ENCODE measurements at regions not wholly inside any gene's neighbourhood (a gene's known extent, or its start where the extent isn't known, plus 50 kb on each side); places are given as distances from the start of the nearest gene placed in this dataset.

DNA sequence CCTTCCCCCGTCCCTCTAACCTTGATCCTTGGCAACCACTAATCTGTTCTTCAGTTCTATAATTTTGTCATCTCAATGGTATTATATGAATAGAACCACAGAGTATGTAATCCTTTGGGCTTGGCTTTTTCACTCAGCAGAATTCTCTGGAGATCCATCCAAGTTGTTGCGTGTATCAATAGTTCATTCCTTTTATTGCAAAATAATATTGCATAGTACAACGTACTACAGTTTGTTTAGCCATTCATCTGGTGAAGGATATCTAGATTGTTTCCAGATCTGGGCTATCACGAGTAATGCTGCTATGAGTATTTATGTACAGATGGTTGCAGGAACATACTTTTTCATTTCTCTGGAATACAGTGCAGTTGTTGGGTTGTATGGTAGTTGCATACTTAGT, 76.2 kb downstream of the PLXNA1 start:
- Histone ChIP-seq H3K9me3 (replicated peaks in 1 of 2; ENCODE audit: control insufficient read depth in 1 of 2, insufficient read depth in 1 of 2, low read length in 2 of 2) (peaks cover 13% of the 10 kb centered on the region in 2 donors), H3K27ac (ENCODE audit: low read depth in 1 of 2, low read length in 2 of 2) (no peak overlapping the region), H3K9ac (ENCODE audit: insufficient read depth, low read length, poor library complexity, severe bottlenecking) (no peak overlapping the region), H3K79me2 (ENCODE audit: insufficient read depth, low read length) (no peaks in the 10 kb centered on the region), H3K4me1 (ENCODE audit: control insufficient read depth in 1 of 2, insufficient read depth in 2 of 2, low read length in 2 of 2) (no peaks in the 10 kb centered on the region), H2AFZ (ENCODE audit: insufficient read depth, low read depth, low read length, poor library complexity, severe bottlenecking) (no peak overlapping the region), H3K4me3 (replicated peaks in 1 of 3; ENCODE audit: low read depth in 2 of 3, low read length in 3 of 3) (no peak overlapping the region), H4K20me1 (ENCODE audit: insufficient read depth, low read length) (no peaks in the 10 kb centered on the region), H3K4me2 (replicated peaks; ENCODE audit: extremely low read depth, low read length, poor library complexity, severe bottlenecking) (no peak overlapping the region), H3K27me3 (ENCODE audit: control insufficient read depth in 2 of 2, insufficient read depth in 2 of 2, low read length in 2 of 2) (peaks cover 0 to 5% of the 10 kb centered on the region in 2 donors), H3K36me3 (replicated peaks in 1 of 2; ENCODE audit: control insufficient read depth in 1 of 2, insufficient read depth in 2 of 2, low read length in 2 of 2) (no peaks in the 10 kb centered on the region)
- no peak overlapping the region for H3K27ac Mint-ChIP-seq
- H3K27me3 Mint-ChIP-seq (ENCODE audit: low read depth in 3 of 3) = peaks cover 6 to 15% (median 12%) of the 10 kb centered on the region in 3 donors
- TF ChIP-seq, protein P1, sequence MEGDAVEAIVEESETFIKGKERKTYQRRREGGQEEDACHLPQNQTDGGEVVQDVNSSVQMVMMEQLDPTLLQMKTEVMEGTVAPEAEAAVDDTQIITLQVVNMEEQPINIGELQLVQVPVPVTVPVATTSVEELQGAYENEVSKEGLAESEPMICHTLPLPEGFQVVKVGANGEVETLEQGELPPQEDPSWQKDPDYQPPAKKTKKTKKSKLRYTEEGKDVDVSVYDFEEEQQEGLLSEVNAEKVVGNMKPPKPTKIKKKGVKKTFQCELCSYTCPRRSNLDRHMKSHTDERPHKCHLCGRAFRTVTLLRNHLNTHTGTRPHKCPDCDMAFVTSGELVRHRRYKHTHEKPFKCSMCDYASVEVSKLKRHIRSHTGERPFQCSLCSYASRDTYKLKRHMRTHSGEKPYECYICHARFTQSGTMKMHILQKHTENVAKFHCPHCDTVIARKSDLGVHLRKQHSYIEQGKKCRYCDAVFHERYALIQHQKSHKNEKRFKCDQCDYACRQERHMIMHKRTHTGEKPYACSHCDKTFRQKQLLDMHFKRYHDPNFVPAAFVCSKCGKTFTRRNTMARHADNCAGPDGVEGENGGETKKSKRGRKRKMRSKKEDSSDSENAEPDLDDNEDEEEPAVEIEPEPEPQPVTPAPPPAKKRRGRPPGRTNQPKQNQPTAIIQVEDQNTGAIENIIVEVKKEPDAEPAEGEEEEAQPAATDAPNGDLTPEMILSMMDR (IDR thresholded peaks at IDR 0.05) = no peak
- H3K4me3 Mint-ChIP-seq = no peak overlapping the region
- H3K9me3 Mint-ChIP-seq = peaks cover 6 to 18% (median 14%) of the 10 kb centered on the region in 7 donors
- intact Hi-C loops (cut with micrococcal nuclease) = no loop called here
- 83% methylated on average over 2 of the region's 4 CpGs for WGBS (ENCODE audit: insufficient coverage)
- no peaks in the 10 kb centered on the region for H3K4me1 Mint-ChIP-seq
- no peaks in the 10 kb centered on the region for H3K36me3 Mint-ChIP-seq
- DNase-seq = no peak

DNA sequence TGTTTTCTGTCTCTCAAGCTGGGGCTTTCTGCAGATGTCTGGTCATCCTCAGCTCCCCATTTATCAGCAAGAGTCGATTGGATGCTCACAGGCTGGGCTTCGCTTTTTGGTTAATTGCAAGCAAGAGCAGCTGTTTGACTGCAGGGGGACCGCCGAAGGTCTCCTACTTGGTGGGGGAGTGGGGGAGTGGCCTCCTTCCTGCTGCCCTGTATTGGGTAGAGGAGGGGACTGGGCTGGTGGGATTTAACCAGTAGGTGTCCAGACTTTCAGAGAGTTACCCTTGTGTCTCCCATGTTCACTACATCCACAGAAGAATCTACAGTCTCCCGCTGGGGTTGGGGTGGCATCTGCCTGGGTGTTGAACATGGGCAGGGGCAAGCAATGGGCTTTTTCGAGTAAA, 78.7 kb downstream of the PLXNA1 start:
- intact Hi-C loops (cut with micrococcal nuclease) = no loop called here

More for the DNA sequence above, 78.7 kb downstream of the PLXNA1 start:
- no peaks in the 10 kb centered on the region for H3K79me2 ChIP-seq (ENCODE audit: insufficient read depth, low read length)
- H3K27ac ChIP-seq (ENCODE audit: low read depth in 1 of 2, low read length in 2 of 2) = no peak overlapping the region
- H3K4me1 ChIP-seq (ENCODE audit: control insufficient read depth in 1 of 2, insufficient read depth in 2 of 2, low read length in 2 of 2) = no peaks in the 10 kb centered on the region
- Mint-ChIP-seq H3K4me3 (no peak overlapping the region), H3K9me3 (peaks cover 3 to 16% (median 8%) of the 10 kb centered on the region in 7 donors), H3K27me3 (ENCODE audit: low read depth in 3 of 3) (peaks cover 13 to 19% (median 13%) of the 10 kb centered on the region in 3 donors), H3K4me1 (no peaks in the 10 kb centered on the region), H3K27ac (no peak overlapping the region), H3K36me3 (no peaks in the 10 kb centered on the region)
- H3K36me3 ChIP-seq (replicated peaks in 1 of 2; ENCODE audit: control insufficient read depth in 1 of 2, insufficient read depth in 2 of 2, low read length in 2 of 2) = no peaks in the 10 kb centered on the region
- H3K4me3 ChIP-seq (replicated peaks in 1 of 3; ENCODE audit: low read depth in 2 of 3, low read length in 3 of 3) = no peak overlapping the region
- H3K4me2 ChIP-seq (replicated peaks; ENCODE audit: extremely low read depth, low read length, poor library complexity, severe bottlenecking) = no peak overlapping the region
- no peaks in the 10 kb centered on the region for H4K20me1 ChIP-seq (ENCODE audit: insufficient read depth, low read length)
- no peak for DNase-seq
- peaks cover 0 to 5% of the 10 kb centered on the region in 2 donors for H3K27me3 ChIP-seq (ENCODE audit: control insufficient read depth in 2 of 2, insufficient read depth in 2 of 2, low read length in 2 of 2)
- H3K9me3 ChIP-seq (replicated peaks in 1 of 2; ENCODE audit: control insufficient read depth in 1 of 2, insufficient read depth in 1 of 2, low read length in 2 of 2) = peaks cover 7 to 11% of the 10 kb centered on the region in 2 donors
- TF ChIP-seq, protein P1 (IDR thresholded peaks at IDR 0.05) = no peak
- no peak overlapping the region for H2AFZ ChIP-seq (ENCODE audit: insufficient read depth, low read depth, low read length, poor library complexity, severe bottlenecking)
- WGBS (ENCODE audit: insufficient coverage) = 49% methylated on average over 6 of the region's 6 CpGs
- no peak overlapping the region for H3K9ac ChIP-seq (ENCODE audit: insufficient read depth, low read length, poor library complexity, severe bottlenecking)

Measured in CD14-positive monocyte (primary cell).